WTC11 (cell line): ENCODE measurements at regions not wholly inside any gene's neighbourhood (a gene's known extent, or its start where the extent isn't known, plus 50 kb on each side); places are given as distances from the start of the nearest gene placed in this dataset.

Experiments
- ATAC-seq: fragments of 200-7000 bp; cut with Tn5 transposase; 2 replicates; pipeline ENCODE4 v1.10.0; 2021; ENCODE audit warnings: mild to moderate bottlenecking, moderate library complexity
- CTCF ChIA-PET: fragments of 300-600 bp; sonication (Branson Sonifier 250); formaldehyde crosslinking; loops from one replicate; lab custom pipeline; 2021; ENCODE audit warnings: antibody characterized with exemption; lab: Charles Lee
- POLR2A ChIA-PET: fragments of 350-600 bp; sonication (Branson Sonifier 250); formaldehyde crosslinking; loops from one replicate; lab custom pipeline; 2021; ENCODE audit warnings: antibody characterized with exemption; lab: Charles Lee
- DNase-seq: peaks from one replicate; pipeline ENCODE4 v3.0.0; 2021; ENCODE audit warnings: low spot score
- H3K27ac Mint-ChIP-seq: 2 replicates; pipeline ENCODE4 v1.8.0; 2021; ENCODE audit warnings: mixed read lengths
- H3K27me3 Mint-ChIP-seq: 2 replicates; pipeline ENCODE4 v1.8.0; 2021; ENCODE audit warnings: low read depth, mild to moderate bottlenecking, moderate library complexity, mixed read lengths
- H3K36me3 Mint-ChIP-seq: 2 replicates; pipeline ENCODE4 v1.8.0; 2021; ENCODE audit warnings: mixed read lengths
- H3K4me1 Mint-ChIP-seq: 2 replicates; pipeline ENCODE4 v1.8.0; 2022; ENCODE audit warnings: mixed read lengths
- H3K4me3 Mint-ChIP-seq: 2 replicates; pipeline ENCODE4 v1.8.0; 2021; ENCODE audit warnings: mild to moderate bottlenecking, moderate library complexity, mixed read lengths
- H3K9me3 Mint-ChIP-seq: 2 replicates; pipeline ENCODE4 v1.8.0; 2021; ENCODE audit warnings: mixed read lengths
- EMX1 ChIP-seq: fragments of 250-450 bp; sonication (Bioruptor Pico); IDR thresholded peaks from 2 replicates; pipeline ENCODE4 v1.8.0; 2021; ENCODE audit warnings: mild to moderate bottlenecking
- GRHL2 ChIP-seq: fragments of 250-450 bp; sonication (Bioruptor Pico); IDR thresholded peaks from 2 replicates; pipeline ENCODE4 v1.8.0; 2022; ENCODE audit warnings: mild to moderate bottlenecking, moderate library complexity; ENCODE audit not compliant: insufficient replicate concordance, severe bottlenecking
- JAZF1 ChIP-seq: fragments of 250-450 bp; sonication (Bioruptor Pico); IDR thresholded peaks from 2 replicates; pipeline ENCODE4 v1.9.0; 2021; ENCODE audit warnings: moderate library complexity, mild to moderate bottlenecking, inconsistent platforms
- MYBL2 ChIP-seq: sonication (generic); formaldehyde crosslinking; IDR thresholded peaks from 2 replicates; pipeline ENCODE4 v1.8.1; 2023; ENCODE audit warnings: mild to moderate bottlenecking, moderate library complexity, missing genetic modification reagents
- NR1H2 ChIP-seq: sonication (generic); formaldehyde crosslinking; IDR thresholded peaks from 2 replicates; pipeline ENCODE4 v1.9.0; 2021; ENCODE audit warnings: mild to moderate bottlenecking, moderate library complexity, missing genetic modification reagents
- NR2C2 ChIP-seq: sonication (generic); formaldehyde crosslinking; IDR thresholded peaks from 2 replicates; pipeline ENCODE4 v1.8.0; 2022; ENCODE audit warnings: mild to moderate bottlenecking, missing genetic modification reagents
- PRRX2 ChIP-seq: fragments of 250-450 bp; sonication (Bioruptor Pico); IDR thresholded peaks from 2 replicates; pipeline ENCODE4 v1.8.0; 2021; ENCODE audit warnings: mild to moderate bottlenecking
- RELA ChIP-seq: sonication (generic); formaldehyde crosslinking; IDR thresholded peaks from 2 replicates; pipeline ENCODE4 v1.8.1; 2022; ENCODE audit warnings: missing genetic modification reagents, mild to moderate bottlenecking, borderline replicate concordance
- TEAD1 ChIP-seq: sonication (generic); formaldehyde crosslinking; IDR thresholded peaks from 2 replicates; pipeline ENCODE4 v1.8.0; 2022; ENCODE audit warnings: mild to moderate bottlenecking, missing genetic modification reagents
- ZNF416 ChIP-seq: fragments of 250-450 bp; sonication (Bioruptor Pico); IDR thresholded peaks from 2 replicates; pipeline ENCODE4 v1.9.0; 2021; ENCODE audit warnings: mild to moderate bottlenecking, inconsistent platforms
- TF ChIP-seq, protein P1 (sequence below): sonication (generic); formaldehyde crosslinking; IDR thresholded peaks from 2 replicates; pipeline ENCODE4 v1.8.0; 2023; ENCODE audit warnings: missing genetic modification reagents
- TF ChIP-seq, protein P2 (sequence below): sonication (generic); formaldehyde crosslinking; IDR thresholded peaks from 2 replicates; pipeline ENCODE4 v1.8.1; 2023; ENCODE audit warnings: mild to moderate bottlenecking, missing genetic modification reagents, moderate library complexity
- TF ChIP-seq, protein P3 (sequence below): fragments of 250-450 bp; sonication (Bioruptor Pico); IDR thresholded peaks from 2 replicates; pipeline ENCODE4 v1.9.0; 2021; ENCODE audit warnings: mild to moderate bottlenecking, borderline replicate concordance
- TF ChIP-seq, protein P4 (sequence below): sonication (generic); formaldehyde crosslinking; IDR thresholded peaks from 2 replicates; pipeline ENCODE4 v1.8.0; 2022; ENCODE audit warnings: mild to moderate bottlenecking, missing genetic modification reagents
- TF ChIP-seq, protein P5 (sequence below): sonication (generic); formaldehyde crosslinking; IDR thresholded peaks from 2 replicates; pipeline ENCODE4 v1.8.0; 2023; ENCODE audit warnings: mild to moderate bottlenecking, missing genetic modification reagents
- TF ChIP-seq, protein P6 (sequence below): sonication (generic); formaldehyde crosslinking; IDR thresholded peaks from 2 replicates; pipeline ENCODE4 v1.8.1; 2022; ENCODE audit warnings: mild to moderate bottlenecking, moderate library complexity, missing genetic modification reagents

DNA sequence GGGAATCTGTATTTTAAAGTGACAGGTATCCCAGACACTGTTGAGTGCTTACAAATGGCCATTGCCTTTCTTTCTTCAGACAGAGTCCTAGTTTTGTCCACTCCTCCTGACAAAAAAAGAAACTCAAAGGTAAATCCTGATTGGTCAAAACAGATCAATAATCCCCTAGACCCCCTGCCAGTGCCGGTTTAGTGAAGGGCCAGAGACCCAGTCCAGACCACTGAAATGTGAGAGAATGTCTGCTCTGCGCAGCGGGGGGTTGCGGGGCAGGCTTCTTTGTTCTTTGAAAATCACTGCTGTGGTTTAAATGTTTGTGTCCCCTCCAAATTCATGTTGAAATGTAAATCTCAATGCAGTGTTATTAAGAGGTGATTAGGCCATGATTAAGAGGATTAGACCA lies 177.7 kb upstream of the GPR26 start:
- H3K4me3 Mint-ChIP-seq: no peak overlapping the region

More for the DNA sequence above, 177.7 kb upstream of the GPR26 start:
- POLR2A ChIA-PET: no interaction called here
- CTCF ChIA-PET: no interaction called here
- H3K27me3 Mint-ChIP-seq: peaks cover 3% of the 10 kb centered on the region; the same call in 1 of the 2 replicates
- DNase-seq: no peak
- peak; percentile 26; the same call in 1 of the 2 replicates for ATAC-seq
- TF ChIP-seq, protein P1, sequence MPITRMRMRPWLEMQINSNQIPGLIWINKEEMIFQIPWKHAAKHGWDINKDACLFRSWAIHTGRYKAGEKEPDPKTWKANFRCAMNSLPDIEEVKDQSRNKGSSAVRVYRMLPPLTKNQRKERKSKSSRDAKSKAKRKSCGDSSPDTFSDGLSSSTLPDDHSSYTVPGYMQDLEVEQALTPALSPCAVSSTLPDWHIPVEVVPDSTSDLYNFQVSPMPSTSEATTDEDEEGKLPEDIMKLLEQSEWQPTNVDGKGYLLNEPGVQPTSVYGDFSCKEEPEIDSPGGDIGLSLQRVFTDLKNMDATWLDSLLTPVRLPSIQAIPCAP: no peak
- TF ChIP-seq GRHL2 (CRISPR knock-in tag) (no peak), ZNF416 (no peak), JAZF1 (CRISPR knock-in tag) (no peak), RELA (CRISPR knock-in tag) (no peak), NR2C2 (CRISPR knock-in tag) (no peak), PRRX2 (no peak), NR1H2 (CRISPR knock-in tag) (no peak), EMX1 (CRISPR knock-in tag) (no peak), MYBL2 (CRISPR knock-in tag) (no peak), TEAD1 (CRISPR knock-in tag) (no peak)
- TF ChIP-seq, protein P2, sequence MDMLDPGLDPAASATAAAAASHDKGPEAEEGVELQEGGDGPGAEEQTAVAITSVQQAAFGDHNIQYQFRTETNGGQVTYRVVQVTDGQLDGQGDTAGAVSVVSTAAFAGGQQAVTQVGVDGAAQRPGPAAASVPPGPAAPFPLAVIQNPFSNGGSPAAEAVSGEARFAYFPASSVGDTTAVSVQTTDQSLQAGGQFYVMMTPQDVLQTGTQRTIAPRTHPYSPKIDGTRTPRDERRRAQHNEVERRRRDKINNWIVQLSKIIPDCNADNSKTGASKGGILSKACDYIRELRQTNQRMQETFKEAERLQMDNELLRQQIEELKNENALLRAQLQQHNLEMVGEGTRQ (CRISPR knock-in tag): no peak
- TF ChIP-seq, protein P3, sequence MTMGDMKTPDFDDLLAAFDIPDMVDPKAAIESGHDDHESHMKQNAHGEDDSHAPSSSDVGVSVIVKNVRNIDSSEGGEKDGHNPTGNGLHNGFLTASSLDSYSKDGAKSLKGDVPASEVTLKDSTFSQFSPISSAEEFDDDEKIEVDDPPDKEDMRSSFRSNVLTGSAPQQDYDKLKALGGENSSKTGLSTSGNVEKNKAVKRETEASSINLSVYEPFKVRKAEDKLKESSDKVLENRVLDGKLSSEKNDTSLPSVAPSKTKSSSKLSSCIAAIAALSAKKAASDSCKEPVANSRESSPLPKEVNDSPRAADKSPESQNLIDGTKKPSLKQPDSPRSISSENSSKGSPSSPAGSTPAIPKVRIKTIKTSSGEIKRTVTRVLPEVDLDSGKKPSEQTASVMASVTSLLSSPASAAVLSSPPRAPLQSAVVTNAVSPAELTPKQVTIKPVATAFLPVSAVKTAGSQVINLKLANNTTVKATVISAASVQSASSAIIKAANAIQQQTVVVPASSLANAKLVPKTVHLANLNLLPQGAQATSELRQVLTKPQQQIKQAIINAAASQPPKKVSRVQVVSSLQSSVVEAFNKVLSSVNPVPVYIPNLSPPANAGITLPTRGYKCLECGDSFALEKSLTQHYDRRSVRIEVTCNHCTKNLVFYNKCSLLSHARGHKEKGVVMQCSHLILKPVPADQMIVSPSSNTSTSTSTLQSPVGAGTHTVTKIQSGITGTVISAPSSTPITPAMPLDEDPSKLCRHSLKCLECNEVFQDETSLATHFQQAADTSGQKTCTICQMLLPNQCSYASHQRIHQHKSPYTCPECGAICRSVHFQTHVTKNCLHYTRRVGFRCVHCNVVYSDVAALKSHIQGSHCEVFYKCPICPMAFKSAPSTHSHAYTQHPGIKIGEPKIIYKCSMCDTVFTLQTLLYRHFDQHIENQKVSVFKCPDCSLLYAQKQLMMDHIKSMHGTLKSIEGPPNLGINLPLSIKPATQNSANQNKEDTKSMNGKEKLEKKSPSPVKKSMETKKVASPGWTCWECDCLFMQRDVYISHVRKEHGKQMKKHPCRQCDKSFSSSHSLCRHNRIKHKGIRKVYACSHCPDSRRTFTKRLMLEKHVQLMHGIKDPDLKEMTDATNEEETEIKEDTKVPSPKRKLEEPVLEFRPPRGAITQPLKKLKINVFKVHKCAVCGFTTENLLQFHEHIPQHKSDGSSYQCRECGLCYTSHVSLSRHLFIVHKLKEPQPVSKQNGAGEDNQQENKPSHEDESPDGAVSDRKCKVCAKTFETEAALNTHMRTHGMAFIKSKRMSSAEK (CRISPR knock-in tag): no peak
- TF ChIP-seq, protein P4, sequence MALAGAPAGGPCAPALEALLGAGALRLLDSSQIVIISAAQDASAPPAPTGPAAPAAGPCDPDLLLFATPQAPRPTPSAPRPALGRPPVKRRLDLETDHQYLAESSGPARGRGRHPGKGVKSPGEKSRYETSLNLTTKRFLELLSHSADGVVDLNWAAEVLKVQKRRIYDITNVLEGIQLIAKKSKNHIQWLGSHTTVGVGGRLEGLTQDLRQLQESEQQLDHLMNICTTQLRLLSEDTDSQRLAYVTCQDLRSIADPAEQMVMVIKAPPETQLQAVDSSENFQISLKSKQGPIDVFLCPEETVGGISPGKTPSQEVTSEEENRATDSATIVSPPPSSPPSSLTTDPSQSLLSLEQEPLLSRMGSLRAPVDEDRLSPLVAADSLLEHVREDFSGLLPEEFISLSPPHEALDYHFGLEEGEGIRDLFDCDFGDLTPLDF (CRISPR knock-in tag): no peak
- TF ChIP-seq, protein P5, sequence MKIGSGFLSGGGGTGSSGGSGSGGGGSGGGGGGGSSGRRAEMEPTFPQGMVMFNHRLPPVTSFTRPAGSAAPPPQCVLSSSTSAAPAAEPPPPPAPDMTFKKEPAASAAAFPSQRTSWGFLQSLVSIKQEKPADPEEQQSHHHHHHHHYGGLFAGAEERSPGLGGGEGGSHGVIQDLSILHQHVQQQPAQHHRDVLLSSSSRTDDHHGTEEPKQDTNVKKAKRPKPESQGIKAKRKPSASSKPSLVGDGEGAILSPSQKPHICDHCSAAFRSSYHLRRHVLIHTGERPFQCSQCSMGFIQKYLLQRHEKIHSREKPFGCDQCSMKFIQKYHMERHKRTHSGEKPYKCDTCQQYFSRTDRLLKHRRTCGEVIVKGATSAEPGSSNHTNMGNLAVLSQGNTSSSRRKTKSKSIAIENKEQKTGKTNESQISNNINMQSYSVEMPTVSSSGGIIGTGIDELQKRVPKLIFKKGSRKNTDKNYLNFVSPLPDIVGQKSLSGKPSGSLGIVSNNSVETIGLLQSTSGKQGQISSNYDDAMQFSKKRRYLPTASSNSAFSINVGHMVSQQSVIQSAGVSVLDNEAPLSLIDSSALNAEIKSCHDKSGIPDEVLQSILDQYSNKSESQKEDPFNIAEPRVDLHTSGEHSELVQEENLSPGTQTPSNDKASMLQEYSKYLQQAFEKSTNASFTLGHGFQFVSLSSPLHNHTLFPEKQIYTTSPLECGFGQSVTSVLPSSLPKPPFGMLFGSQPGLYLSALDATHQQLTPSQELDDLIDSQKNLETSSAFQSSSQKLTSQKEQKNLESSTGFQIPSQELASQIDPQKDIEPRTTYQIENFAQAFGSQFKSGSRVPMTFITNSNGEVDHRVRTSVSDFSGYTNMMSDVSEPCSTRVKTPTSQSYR: no peak
- TF ChIP-seq, protein P6, sequence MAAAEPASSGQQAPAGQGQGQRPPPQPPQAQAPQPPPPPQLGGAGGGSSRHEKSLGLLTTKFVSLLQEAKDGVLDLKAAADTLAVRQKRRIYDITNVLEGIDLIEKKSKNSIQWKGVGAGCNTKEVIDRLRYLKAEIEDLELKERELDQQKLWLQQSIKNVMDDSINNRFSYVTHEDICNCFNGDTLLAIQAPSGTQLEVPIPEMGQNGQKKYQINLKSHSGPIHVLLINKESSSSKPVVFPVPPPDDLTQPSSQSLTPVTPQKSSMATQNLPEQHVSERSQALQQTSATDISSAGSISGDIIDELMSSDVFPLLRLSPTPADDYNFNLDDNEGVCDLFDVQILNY (CRISPR knock-in tag): no peak
- H3K36me3 Mint-ChIP-seq: peaks cover 4% of the 10 kb centered on the region
- H3K27ac Mint-ChIP-seq: no peak overlapping the region
- H3K4me1 Mint-ChIP-seq: peaks cover 28% of the 10 kb centered on the region
- 0 out of 2 replicates have a peak, but pooled peaks cover 2% of the 10 kb centered on the region for H3K9me3 Mint-ChIP-seq
